ENCODE measurements at regions not wholly inside any gene's neighbourhood (a gene's known extent, or its start where the extent isn't known, plus 50 kb on each side); places are given as distances from the start of the nearest gene placed in this dataset.

GRCh38 chr7:149566103-149566502 is 68.5 kb upstream of the ZNF746 start:
- Histone ChIP-seq H3K79me2 (ENCODE audit: insufficient read depth, low read length) (peaks cover 5% of the 10 kb centered on the region), H3K4me3 (ENCODE audit: insufficient read depth, low read length) (no peak overlapping the region), H3K27me3 (ENCODE audit: insufficient read depth, low read length) (no peaks in the 10 kb centered on the region), H3K4me1 (ENCODE audit: insufficient read depth, low read length) (no peaks in the 10 kb centered on the region), H3K27ac (ENCODE audit: low read depth, low read length) (no peak overlapping the region), H3K36me3 (ENCODE audit: insufficient read depth, low read length) (peaks cover 7% of the 10 kb centered on the region), H3K9me3 (ENCODE audit: low read depth, low read length) (peaks cover 2% of the 10 kb centered on the region), H3K4me2 (ENCODE audit: insufficient read depth, low read length) (no peak overlapping the region), H4K20me1 (ENCODE audit: insufficient read depth, low read length) (no peaks in the 10 kb centered on the region), H2AFZ (ENCODE audit: low read length) (no peak overlapping the region)
- DNase-seq (ENCODE audit: insufficient read length, low spot score, missing footprints), result no peak
- TF ChIP-seq CTCF (IDR thresholded peaks at IDR 0.05; ENCODE audit: extremely low read depth, low read depth, low read length), result no peak

- Histone ChIP-seq H3K4me3 (ENCODE audit: insufficient read depth, low read length) (no peak overlapping the region), H3K27ac (ENCODE audit: low read depth, low read length) (no peak overlapping the region), H3K4me1 (ENCODE audit: insufficient read depth, low read length) (no peaks in the 10 kb centered on the region), H3K79me2 (ENCODE audit: insufficient read depth, low read length) (peaks cover 5% of the 10 kb centered on the region), H2AFZ (ENCODE audit: low read length) (no peak overlapping the region), H4K20me1 (ENCODE audit: insufficient read depth, low read length) (no peaks in the 10 kb centered on the region), H3K9me3 (ENCODE audit: low read depth, low read length) (peaks cover 2% of the 10 kb centered on the region), H3K36me3 (ENCODE audit: insufficient read depth, low read length) (peaks cover 7% of the 10 kb centered on the region), H3K4me2 (ENCODE audit: insufficient read depth, low read length) (no peak overlapping the region), H3K27me3 (ENCODE audit: insufficient read depth, low read length) (no peaks in the 10 kb centered on the region)
- TF ChIP-seq CTCF (IDR thresholded peaks at IDR 0.05; ENCODE audit: extremely low read depth, low read depth, low read length), result no peak
- DNase-seq (ENCODE audit: insufficient read length, low spot score, missing footprints), result no peak
Observed at GRCh38 chr7:149565096-149565382, 67.4 kb upstream of the ZNF746 start.

GRCh38 chr7:149564340-149565095 is 66.9 kb upstream of the ZNF746 start:
- no peak overlapping the region for H2AFZ ChIP-seq (ENCODE audit: low read length)
- H3K27me3 ChIP-seq (ENCODE audit: insufficient read depth, low read length), result no peaks in the 10 kb centered on the region
- peaks cover 7% of the 10 kb centered on the region for H3K36me3 ChIP-seq (ENCODE audit: insufficient read depth, low read length)
- peaks cover 5% of the 10 kb centered on the region for H3K79me2 ChIP-seq (ENCODE audit: insufficient read depth, low read length)
- H3K9me3 ChIP-seq (ENCODE audit: low read depth, low read length), result no peaks in the 10 kb centered on the region
- H3K4me3 ChIP-seq (ENCODE audit: insufficient read depth, low read length), result no peak overlapping the region
- no peak for DNase-seq (ENCODE audit: insufficient read length, low spot score, missing footprints)
- H3K4me1 ChIP-seq (ENCODE audit: insufficient read depth, low read length), result no peaks in the 10 kb centered on the region
- H3K4me2 ChIP-seq (ENCODE audit: insufficient read depth, low read length), result no peak overlapping the region
- no peak for TF ChIP-seq CTCF (IDR thresholded peaks at IDR 0.05; ENCODE audit: extremely low read depth, low read depth, low read length)
- no peak overlapping the region for H3K27ac ChIP-seq (ENCODE audit: low read depth, low read length)
- no peaks in the 10 kb centered on the region for H4K20me1 ChIP-seq (ENCODE audit: insufficient read depth, low read length)

- Histone ChIP-seq H3K27ac (ENCODE audit: low read depth, low read length) (no peak overlapping the region), H3K4me2 (ENCODE audit: insufficient read depth, low read length) (no peak overlapping the region), H3K9me3 (ENCODE audit: low read depth, low read length) (no peaks in the 10 kb centered on the region), H3K4me1 (ENCODE audit: insufficient read depth, low read length) (peaks cover 4% of the 10 kb centered on the region), H3K36me3 (ENCODE audit: insufficient read depth, low read length) (peaks cover 15% of the 10 kb centered on the region), H3K79me2 (ENCODE audit: insufficient read depth, low read length) (peaks cover 5% of the 10 kb centered on the region), H3K27me3 (ENCODE audit: insufficient read depth, low read length) (no peaks in the 10 kb centered on the region), H3K4me3 (ENCODE audit: insufficient read depth, low read length) (no peak overlapping the region), H2AFZ (ENCODE audit: low read length) (no peak overlapping the region), H4K20me1 (ENCODE audit: insufficient read depth, low read length) (no peaks in the 10 kb centered on the region)
- DNase-seq (ENCODE audit: insufficient read length, low spot score, missing footprints), result peak; percentile 71
- TF ChIP-seq CTCF (IDR thresholded peaks at IDR 0.05; ENCODE audit: extremely low read depth, low read depth, low read length), result no peak
Observed at GRCh38 chr7:149562602-149563001, 65.0 kb upstream of the ZNF746 start.

All from osteoblast (primary cell).